T-helper 1 cell (primary cell): ENCODE measurements at regions not wholly inside any gene's neighbourhood (a gene's known extent, or its start where the extent isn't known, plus 50 kb on each side); places are given as distances from the start of the nearest gene placed in this dataset.
A peak's percentile ranks its signal among the peaks of the same experiment; 100 is the strongest.

Experiments used
- DNase-seq, 5 donors: peaks; one replicate each; pipeline ENCODE4 v3.0.0-alpha.2; 2012 to 2020

DNA sequence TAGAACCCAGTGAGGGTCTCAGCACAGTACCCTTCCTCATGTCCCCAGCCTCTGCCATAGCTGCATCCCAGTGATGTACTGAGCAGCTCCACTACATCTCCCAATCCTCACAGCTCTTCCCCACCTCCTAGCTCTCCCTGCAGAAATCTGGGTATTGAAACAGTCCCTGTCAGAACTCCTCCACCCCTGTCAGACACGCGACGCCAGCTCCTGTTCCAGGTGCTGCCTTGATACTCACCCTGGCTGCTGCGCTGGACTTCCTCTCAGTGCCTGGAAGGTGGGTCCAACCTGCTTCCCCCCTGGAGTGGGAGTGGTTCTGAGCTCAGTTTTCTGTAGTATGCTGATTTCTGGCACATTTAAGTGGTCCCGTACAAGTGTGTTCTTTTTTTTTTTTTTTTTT, 160.9 kb upstream of the SLCO3A1 start:
- DNase-seq: no peak

DNA sequence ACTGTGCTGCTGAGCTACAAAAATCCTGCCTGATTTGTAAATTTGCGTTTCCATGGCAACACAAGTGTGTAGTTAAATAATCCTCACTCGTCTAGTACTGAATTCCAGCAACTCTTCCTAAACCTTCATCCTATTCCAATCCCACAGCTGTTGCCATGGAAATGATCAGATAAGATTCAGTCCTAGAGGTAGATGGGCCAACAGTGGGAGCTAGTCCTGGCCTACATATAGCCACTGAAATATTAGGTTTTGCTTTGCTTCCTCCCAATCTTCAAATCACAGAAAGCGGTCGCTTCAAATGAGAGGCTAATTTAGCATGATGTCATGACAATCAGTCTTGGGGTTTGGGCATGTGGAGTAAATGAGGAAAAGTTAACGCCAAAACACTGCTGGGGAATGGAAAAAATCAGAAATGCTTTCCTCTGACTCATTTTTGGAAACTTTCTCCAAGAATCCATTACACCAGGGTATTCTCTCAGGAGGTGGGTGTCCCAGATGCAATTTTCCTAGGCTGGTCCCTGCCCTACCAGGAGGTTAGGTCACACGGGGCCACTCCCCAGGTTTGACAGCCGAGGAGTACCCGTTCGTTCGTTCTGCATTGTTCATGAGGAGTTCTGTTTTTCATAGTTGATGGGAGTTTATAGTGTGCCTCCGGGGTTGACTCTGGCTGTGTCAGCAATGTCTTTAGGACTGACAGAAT, 159.2 kb upstream of the SLCO3A1 start:
- no peak for DNase-seq

DNA sequence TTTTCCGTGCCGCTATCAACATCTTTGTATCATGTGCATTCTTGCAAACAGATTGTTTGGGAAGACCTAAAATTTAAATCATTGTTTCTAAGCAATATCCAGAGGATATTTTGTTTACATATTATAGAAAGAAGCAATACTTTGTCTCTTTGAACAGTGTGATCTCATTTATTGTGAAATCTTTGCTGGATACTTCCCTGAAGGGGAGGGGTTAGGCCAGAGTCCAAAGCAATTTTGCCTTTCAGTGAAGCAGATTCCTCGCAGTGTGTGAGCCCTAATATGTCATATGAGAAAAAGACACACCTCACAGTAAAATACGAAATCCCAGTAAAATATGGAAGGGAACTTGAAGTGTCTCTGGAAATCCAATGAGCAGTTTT, 158.7 kb upstream of the SLCO3A1 start:
- no peak for DNase-seq

DNA sequence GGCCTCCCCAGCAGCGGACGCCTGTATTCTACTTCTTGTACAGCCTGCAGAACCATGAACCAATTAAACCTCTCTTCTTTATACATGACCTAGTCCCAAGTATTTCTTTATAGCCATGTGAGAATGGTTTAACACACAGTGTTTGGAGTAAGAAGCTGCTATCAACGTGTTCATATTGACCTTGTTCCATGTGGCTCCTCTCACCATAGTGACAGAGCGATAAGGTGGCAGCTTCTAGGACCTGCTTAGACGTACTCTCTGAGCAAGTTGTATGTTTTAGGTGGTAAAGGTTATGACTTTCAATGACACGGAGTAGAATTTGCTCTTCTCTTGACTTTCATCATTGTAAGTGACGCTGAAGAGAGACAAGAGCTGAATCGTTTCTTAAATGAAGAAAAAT, 157.7 kb upstream of the SLCO3A1 start:
- no peak for DNase-seq

DNA sequence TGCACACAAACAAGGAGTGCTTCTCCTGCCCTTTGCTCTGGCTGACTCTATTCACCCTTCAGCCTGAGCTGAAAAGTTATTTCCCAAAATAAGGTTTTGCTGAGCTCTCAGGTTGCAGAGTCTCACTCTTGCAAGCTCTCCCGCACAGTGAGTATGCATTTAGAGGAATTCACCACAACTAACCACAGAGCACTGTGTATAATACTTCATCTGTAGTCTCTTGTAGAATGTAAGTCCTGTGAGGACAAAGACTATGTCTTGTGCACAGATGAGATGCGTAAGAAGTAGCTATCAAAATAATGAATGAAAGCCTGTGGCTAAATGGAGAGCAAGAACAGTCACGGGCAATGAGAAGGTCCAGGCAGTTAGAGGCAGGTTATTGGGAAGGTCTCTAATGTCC, 156.5 kb upstream of the SLCO3A1 start:
- no peak for DNase-seq

DNA sequence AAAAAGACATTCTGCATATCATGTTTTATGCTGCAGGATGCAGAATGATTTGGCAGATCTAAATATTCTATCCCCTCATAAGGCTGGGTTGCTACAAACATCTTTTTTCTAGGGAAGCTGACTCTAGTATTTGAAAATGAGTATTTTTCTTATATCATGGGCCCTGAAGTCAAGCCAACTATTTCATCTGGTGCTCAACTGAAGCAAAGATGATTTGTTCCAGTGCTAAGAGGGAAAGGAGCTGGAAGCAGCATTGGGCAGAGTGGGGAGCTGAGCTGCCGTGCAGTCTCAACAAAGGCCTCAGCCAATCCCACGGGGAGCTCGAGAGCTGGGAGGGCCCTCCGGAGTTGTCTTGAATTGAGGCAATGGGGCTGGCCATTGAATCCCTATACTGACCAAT, 155.3 kb upstream of the SLCO3A1 start:
- no peak for DNase-seq

DNA sequence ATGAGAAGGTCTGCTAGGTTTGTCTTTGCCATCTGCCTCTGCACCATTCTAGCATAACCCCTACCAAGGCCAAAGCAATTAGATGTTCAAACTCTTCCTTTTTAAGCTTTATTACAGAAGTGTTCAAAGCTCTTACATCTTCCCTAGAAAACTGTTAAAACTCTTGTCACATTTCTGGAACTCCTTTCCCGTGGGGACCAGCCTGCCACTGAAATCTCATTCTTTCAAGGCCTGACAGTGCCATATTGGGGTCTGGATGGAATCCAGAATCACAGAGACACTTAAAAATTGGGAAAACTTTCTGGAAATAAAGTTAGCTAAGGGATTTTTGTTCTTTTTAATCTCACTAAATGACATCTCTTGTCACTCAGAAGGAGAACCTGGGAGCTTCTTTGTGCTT, 153.8 kb upstream of the SLCO3A1 start:
- DNase-seq: no peak

DNA sequence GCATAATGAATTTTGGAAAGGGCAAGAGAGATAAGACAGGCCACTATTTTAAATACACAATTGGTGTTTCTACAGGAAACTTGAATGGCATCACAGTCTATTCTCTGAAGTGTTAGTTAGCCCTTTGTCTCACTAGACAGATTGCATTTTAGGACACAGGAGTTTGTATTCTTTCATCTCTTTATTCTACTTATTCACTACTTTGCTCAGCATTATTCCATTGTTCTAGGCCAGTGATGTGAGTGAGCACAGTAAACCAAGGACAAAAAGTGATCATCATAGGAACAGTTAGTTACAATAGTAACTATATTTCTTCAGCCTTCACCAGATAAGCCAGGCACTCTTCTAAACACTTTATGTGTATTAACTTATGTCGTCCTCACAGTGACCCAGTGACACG, 150.2 kb upstream of the SLCO3A1 start:
- DNase-seq: no peak

DNA sequence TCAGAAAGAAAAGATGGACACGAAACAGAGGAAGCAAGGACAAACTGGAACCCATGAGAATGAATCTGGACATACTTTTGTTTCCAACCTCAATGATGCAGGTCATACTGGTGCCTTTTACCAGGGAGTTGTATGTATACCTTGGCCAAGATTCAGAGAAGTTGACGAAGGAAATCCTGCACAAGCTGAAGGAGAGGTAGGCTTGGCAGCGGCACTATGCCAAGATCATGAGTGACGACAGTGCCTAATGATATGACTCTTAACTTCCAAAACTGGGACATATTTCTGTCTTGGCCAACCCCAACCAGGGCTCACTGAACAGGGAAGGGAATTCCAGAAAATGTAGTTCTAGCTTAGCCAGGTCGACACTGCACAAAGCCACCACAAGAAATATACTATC, 149.2 kb upstream of the SLCO3A1 start:
- no peak for DNase-seq

DNA sequence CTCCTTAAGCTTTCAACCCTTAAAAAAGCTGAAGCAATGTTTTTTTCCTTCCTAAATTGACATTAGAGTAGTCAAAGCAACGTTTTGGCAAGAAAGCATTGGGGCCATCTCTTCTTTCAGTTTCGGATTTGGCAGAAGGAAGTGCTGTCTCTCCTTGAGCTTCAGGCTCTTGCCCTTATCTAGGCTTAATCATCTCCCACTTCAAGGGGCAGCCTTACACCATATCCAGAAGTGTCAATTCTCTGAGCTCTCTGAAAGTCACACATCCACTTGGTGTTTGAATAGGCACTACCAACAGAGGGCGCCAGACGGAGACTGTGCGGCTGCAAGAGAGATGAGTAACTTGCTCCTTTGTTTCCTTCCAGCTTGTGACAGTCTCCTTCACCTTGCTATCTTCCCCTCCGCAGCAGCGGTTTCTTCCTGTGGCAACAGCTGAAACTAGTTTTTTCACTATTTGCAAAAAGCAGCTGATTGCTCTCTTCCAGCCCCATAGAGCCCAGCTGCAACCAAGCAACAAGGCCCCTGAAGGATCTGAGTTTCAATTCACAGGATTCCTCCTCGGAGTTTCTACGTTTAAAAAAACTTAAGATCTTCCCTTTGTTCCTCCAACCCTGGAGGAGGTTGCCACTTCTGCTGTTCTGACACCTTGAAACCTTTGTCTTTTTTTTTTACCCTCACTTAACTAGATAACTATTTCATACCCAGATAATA, 147.0 kb upstream of the SLCO3A1 start:
- peak; percentile 49 to 87 (median 74) for DNase-seq

DNA sequence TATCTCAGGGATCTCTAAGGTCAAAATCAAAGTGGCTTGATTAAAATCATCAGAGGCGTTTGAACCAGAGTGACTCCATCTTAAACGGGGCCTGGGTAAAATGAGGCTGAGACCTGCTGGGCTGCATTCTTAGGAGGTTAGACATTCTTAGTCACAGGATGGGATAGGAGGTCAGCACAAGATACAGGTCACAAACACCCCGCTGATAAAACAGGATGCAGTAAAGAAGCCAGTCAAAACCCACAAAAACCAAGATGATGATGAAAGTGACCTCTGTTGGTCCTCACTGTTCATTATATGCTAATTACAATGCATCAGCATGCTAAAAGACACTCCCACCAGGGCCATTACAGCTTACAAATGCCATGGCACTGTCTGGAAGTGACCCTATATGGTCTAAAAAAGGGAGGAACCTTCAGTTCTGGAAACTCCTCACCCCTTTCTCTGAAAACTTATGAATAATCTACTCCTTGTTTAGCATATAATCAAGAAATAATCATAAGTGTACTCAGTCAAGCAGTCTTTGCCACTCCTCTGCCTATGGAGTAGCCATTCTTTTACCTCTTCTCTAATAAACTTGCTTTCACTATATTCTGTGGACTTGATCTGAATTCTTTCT, 143.3 kb upstream of the SLCO3A1 start:
- DNase-seq: no peak

DNA sequence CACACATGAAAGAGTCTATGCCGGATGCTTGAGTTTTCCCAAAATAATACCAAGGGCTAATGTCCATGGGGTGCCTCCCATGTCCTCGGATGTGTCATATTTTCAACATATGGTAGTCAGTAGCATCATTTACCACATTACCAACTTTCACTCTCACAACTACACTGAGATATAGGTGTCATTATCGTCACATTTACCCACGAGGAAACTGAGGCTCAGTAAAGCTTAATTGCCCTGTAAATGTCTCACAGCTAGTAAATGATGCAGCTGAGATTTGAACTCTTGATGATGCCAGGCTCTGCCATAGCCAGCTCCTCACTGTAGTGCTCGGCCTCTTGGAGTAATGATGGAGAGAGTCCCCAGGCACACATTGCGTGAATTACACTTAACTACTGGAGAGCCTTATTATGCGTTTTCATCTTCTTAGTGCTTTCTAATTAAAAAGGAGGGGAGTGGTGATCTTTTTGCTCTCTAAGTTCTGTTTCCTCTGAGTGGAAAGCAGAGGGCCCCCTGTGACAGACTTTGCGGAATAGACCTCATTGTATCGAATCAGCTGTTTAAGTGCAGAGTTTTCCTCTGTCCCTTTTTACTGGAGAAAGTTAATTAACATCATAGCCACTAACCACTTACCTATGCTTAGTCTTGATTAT, 142.0 kb upstream of the SLCO3A1 start:
- no peak for DNase-seq

DNA sequence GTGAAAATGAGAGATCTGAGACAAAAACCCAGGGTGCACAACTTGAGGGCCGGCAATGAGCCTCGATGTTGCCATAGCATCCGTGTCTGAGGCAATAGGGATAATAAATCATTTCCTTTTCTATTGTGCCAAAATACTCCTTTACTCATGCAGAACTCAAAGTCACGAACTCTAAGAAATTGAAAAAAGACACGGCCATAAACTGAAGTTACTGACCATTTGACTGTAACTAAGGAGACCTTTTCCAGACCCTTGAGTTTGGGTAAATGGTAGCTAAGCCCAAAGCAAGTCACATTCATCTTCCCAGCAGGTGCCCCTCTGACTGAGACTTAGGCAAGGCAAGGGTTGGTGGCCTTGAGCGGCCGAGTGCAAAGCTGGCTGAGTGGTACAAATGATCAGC, 141.2 kb upstream of the SLCO3A1 start:
- no peak for DNase-seq

DNA sequence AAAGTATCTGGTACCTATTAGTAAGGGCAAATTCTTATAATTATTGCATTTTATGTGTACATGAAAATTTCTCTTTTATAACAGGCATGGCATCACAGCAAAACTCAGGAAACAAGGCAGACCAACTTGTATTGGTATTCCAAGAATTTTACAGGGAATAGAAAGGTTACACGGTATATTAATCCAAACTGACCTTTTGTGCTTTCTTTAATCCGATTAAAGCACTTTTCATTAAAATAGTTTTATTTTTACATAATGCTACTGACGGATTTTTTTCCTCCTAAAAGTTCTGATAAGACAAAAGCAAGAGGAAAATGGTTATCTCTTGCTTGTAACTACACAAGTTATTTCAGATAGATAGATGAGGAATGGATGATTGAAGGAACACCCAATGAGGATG, 137.0 kb upstream of the SLCO3A1 start:
- DNase-seq: no peak

DNA sequence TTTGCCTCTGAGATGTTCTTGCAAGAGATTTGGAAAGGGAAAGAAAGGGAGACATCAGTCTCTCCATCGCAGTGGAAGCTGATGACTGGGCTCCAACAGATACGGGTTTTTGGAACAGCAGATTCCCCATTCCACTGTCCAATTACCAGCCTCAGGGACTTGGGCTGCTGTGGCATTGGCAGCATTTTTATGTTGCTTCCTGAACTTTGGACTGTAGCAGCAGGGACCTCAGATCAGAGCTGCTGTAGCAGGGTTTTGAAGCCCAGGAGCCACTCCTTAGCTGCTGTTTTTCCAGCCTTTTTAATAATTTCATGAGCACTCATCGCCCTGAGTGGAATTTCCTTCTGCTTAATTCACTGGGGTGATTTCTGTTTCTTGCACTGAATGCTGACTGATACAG, 135.7 kb upstream of the SLCO3A1 start:
- DNase-seq: no peak

DNA sequence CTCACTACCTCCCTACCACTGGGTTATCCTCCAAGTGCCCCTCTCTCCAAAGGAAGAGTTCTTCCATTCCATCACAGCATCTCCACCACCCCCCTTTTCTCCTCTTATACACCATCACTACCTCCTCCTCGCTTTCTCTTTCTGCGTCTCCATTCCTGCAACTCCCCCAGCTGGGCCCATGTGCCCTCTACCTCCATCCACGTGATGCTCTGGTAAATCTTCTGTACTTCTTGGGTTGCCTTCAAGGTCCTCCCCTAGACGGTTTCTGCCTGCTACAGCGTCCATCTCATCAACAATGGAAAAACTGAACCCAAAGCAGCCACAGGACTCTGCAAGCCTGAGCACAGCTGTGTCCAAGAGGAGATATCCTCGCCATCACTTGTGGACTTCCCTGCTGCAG, 129.5 kb upstream of the SLCO3A1 start:
- no peak for DNase-seq

DNA sequence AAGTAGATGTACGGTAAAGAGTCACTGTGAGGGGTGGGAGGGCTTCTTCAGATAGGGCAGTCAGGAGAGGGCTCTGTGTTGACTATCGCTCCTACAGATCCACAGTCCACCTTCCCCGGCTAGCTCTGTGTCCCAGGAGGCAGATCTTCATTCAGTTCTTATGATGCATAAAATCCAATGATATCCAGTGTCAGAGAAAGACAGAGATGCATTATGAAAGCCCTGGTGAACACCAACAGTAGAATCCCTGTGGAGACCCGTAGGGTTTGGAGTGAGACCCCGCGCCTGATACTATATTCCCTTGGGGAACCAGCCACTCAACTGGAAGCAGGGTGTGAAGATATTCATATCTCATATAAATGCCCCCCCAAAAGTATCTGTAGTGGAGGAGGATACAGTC, 119.8 kb upstream of the SLCO3A1 start:
- no peak for DNase-seq

DNA sequence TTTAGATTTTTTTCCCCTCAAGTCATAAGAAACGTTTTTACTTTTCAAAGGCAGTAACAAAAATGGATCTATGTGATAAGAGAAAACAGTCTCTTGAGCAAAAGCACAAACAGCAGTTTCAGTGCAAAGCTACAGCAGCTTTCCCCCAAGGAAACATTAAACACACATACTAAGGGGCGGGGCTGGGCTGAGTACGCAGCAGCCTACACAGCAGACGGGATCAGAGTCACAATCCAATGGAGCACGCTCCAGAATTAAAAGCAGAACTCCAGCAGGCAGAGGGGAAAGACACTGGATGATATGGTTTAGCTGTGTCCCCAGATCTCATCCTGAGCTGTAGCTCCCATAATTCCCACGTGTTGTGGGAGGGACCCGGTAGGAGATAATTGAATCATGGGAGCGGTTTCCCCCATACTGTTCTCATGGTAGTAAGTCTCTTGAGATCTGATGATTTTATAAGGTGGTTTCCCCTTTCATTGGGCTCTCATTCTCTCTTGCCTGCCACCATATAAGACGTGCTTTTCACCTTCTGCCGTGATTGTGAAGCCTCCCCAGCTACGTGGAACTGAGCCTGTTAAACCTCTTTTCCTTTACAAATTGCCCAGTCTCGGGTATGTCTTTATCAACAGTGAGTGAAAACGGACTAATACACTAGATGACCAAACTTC, 116.2 kb upstream of the SLCO3A1 start:
- DNase-seq: no peak

DNA sequence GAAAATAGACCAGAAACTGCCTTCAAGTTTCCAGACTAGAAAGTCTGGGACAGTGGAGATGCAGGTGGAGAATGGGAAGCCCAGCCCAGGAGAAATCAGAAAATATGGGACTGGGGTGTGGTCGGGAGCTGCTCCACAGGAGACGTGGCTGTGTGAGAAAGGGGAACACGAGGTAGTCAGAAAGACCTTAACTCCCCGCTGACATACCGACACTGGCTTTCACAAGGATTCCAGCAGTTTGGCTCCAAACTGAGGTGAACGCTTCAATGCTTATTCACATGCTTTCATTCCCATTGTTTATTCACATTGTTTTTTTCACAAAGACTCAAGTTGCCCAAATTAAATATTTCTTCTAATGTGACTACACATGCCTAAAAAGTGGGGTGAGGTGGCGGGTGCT, 111.5 kb upstream of the SLCO3A1 start:
- no peak for DNase-seq

DNA sequence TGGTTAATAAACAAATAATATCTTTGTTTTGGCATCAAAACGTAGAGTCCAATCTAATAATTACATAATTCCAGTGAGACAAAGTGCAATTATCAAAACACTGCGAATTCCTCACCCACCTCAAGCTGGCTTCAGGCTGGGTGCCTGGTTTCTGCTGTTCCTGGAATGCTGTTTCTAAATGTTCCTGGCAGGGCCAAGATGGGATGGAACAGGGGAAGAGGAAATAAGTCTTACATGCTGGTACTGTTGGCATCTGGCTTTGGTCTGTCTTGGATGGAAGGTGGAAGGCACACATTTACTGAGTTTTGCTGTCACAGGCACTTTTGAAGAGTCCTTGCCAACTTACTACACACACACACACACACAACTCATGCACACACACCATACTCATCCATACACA, 101.9 kb upstream of the SLCO3A1 start:
- DNase-seq: no peak

DNA sequence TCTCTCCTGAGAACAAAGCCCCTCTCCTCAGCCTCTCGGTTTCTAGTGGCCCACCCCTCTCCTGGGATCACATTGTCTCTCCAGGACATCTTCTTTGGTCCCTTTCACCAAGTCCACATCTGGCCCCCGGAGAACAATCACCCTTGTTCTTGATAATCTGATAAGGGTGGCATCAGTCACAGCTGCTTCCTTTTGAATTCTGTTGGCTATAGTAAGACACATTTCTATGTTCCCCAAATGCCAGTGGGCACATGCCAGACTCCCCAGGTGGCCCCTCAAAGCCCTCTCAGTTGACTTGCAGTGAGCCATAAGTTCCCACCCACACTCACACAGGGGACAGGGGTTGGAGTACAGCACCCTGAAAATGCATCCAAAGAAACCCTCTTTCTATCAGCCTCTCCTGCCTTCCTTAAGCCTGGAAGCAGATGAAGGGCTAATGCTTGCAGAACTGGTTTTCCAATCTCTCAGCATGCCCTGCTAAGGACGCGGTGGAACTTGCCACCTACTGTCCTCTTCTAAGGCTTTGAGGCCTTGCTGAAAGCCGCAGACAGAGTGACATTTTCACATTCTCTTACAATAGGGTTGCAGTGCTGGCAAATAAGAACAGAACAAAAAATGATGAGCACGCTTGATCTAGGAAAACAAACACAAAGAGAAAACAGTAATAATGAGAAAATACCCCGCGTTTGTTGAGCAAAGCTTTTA, 101.3 kb upstream of the SLCO3A1 start:
- DNase-seq: no peak

DNA sequence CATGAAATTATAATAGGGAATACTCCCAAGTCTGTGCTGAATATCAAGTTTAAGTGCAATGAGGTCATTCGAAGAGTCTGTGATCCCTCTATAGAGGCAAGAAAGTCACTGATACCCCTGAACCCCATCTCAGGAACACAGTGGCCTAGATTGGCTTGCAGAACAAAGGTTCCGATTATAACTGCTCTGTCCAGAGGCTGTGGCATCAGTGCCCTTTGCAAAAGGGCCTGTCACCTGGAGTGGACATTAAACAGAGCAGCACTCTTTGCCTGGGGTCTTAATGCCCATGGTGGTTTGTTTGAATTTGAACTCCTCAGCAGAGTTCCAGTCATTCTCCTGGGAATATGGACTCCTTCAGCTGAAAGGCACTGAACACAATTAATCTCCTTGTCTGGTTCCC, 93.9 kb upstream of the SLCO3A1 start:
- no peak for DNase-seq

DNA sequence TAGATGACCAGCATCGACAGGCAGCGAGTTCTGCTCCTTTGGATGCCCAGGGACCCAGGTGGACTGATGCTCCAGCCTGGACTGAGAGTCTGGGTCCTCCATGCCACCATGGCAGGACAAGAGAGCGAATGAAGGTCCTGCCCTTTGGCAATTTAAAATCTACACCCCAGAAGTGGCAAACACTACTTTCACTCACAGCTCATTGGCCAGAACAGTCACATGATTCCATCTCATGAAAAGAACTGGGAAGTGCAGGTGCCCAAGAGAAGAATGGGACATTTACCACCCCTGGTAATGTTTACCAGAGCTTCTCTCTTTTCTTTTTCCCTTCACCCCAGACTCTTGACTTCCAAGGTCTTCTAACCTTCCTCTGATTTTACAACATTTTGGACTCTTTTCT, 87.8 kb upstream of the SLCO3A1 start:
- no peak for DNase-seq
